GM23338 (cell line): ENCODE measurements at regions not wholly inside any gene's neighbourhood (a gene's known extent, or its start where the extent isn't known, plus 50 kb on each side); places are given as distances from the start of the nearest gene placed in this dataset.

Experiments used
- ATAC-seq: fragments of 200-7000 bp; cut with Tn5 transposase; 3 replicates; pipeline ENCODE4 v1.9.1; 2020
- DNase-seq: peaks from one replicate; pipeline ENCODE4 v3.0.0-alpha.2; 2015; ENCODE audit warnings: low spot score
- H2AFZ ChIP-seq: fragments of 200-600 bp; sonication (generic); 2 replicates; pipeline ENCODE4 v1.8.0; 2016; ENCODE audit warnings: antibody characterized with exemption, mild to moderate bottlenecking, moderate library complexity
- H3F3A ChIP-seq: fragments of 200-600 bp; sonication (generic); replicated peaks from 2 replicates; pipeline ENCODE4 v1.8.0; 2017; ENCODE audit warnings: antibody characterized with exemption, mixed run types, low read depth
- H3K27ac ChIP-seq: fragments of 200-600 bp; sonication (generic); 2 replicates; pipeline ENCODE4 v1.6.1; 2016; ENCODE audit warnings: low read depth
- H3K27me3 ChIP-seq: fragments of 200-600 bp; sonication (generic); 2 replicates; pipeline ENCODE4 v1.8.0; 2016; ENCODE audit warnings: mild to moderate bottlenecking, mixed run types, moderate library complexity; ENCODE audit not compliant: insufficient read depth
- H3K36me3 ChIP-seq: fragments of 200-600 bp; sonication (generic); 2 replicates; pipeline ENCODE4 v1.8.0; 2016; ENCODE audit warnings: mild to moderate bottlenecking; ENCODE audit not compliant: insufficient read depth
- H3K4me1 ChIP-seq: fragments of 200-600 bp; sonication (generic); 2 replicates; pipeline ENCODE4 v1.8.0; 2016; ENCODE audit warnings: mild to moderate bottlenecking, moderate library complexity; ENCODE audit not compliant: insufficient read depth
- H3K4me2 ChIP-seq: fragments of 200-600 bp; sonication (generic); 2 replicates; pipeline ENCODE4 v1.7.1; 2017; ENCODE audit warnings: mixed run types
- H3K4me3 ChIP-seq: fragments of 200-600 bp; sonication (generic); 2 replicates; pipeline ENCODE4 v1.6.1; 2016; ENCODE audit warnings: mixed run types
- H3K79me2 ChIP-seq: fragments of 200-600 bp; sonication (generic); replicated peaks from 2 replicates; pipeline ENCODE4 v1.8.0; 2017; ENCODE audit warnings: mild to moderate bottlenecking; ENCODE audit not compliant: insufficient read depth
- H3K9me2 ChIP-seq: fragments of 200-600 bp; sonication (generic); 2 replicates; pipeline ENCODE4 v1.8.0; 2017; ENCODE audit not compliant: insufficient read depth
- H4K20me1 ChIP-seq: fragments of 200-600 bp; sonication (generic); replicated peaks from 2 replicates; pipeline ENCODE4 v1.8.0; 2017; ENCODE audit warnings: mild to moderate bottlenecking; ENCODE audit not compliant: insufficient read depth
- H3K27ac Mint-ChIP-seq: 2 replicates; pipeline ENCODE4 v1.8.0; 2020; ENCODE audit warnings: inconsistent platforms, mild to moderate bottlenecking, moderate library complexity, mixed read lengths
- H3K27me3 Mint-ChIP-seq: 3 replicates; pipeline ENCODE4 v1.8.0; 2022; ENCODE audit warnings: low read depth, mild to moderate bottlenecking, moderate library complexity, mixed read lengths, inconsistent platforms; ENCODE audit not compliant: insufficient read depth, poor library complexity
- H3K36me3 Mint-ChIP-seq: 3 replicates; pipeline ENCODE4 v1.8.0; 2021; ENCODE audit warnings: low read depth, mild to moderate bottlenecking, inconsistent platforms, moderate library complexity, mixed read lengths
- H3K4me1 Mint-ChIP-seq: 3 replicates; pipeline ENCODE4 v1.8.0; 2020; ENCODE audit warnings: mild to moderate bottlenecking, inconsistent platforms, mixed read lengths
- H3K4me3 Mint-ChIP-seq: 3 replicates; pipeline ENCODE4 v1.8.0; 2021; ENCODE audit warnings: moderate library complexity, mild to moderate bottlenecking, inconsistent platforms, mixed read lengths
- H3K9me3 Mint-ChIP-seq: 3 replicates; pipeline ENCODE4 v1.8.0; 2020; ENCODE audit warnings: moderate library complexity, mild to moderate bottlenecking, inconsistent platforms, mixed read lengths
- CREB1 ChIP-seq: fragments of 250-450 bp; sonication (Bioruptor Pico); IDR thresholded peaks from 2 replicates; pipeline ENCODE4 v1.5.0; 2020; ENCODE audit warnings: low read depth, mild to moderate bottlenecking, moderate library complexity
- EZH2 ChIP-seq: fragments of 200-600 bp; sonication (generic); IDR thresholded peaks from one replicate; pipeline ENCODE4 v1.8.0; 2017; ENCODE audit warnings: antibody characterized with exemption, mild to moderate bottlenecking, low read depth; ENCODE audit not compliant: unreplicated experiment
- TF ChIP-seq, protein P1 (sequence below): IDR thresholded peaks from one replicate; pipeline ENCODE4 v1.6.1; 2018; ENCODE audit warnings: antibody characterized with exemption; ENCODE audit not compliant: unreplicated experiment
- TF ChIP-seq, protein P2 (sequence below): fragments of 250-450 bp; sonication (Bioruptor Pico); IDR thresholded peaks from 2 replicates; pipeline ENCODE4 v1.5.0; 2020; ENCODE audit warnings: mild to moderate bottlenecking, moderate library complexity

- Histone ChIP-seq H3K27ac (no peak overlapping the region), H3K27me3 (no peaks in the 10 kb centered on the region), H3K4me2 (peak overlapping the region; percentile 56), H3K4me1 (peaks cover 38% of the 10 kb centered on the region), H2AFZ (no peak overlapping the region), H3K9me2 (no peaks in the 10 kb centered on the region; the same call in 1 of the 2 replicates), H3F3A (no peaks in the 10 kb centered on the region), H4K20me1 (no peaks in the 10 kb centered on the region), H3K79me2 (no peaks in the 10 kb centered on the region), H3K4me3 (peak overlapping the region; percentile 27; the same call in 1 of the 2 replicates), H3K36me3 (no peaks in the 10 kb centered on the region)
- H3K27me3 Mint-ChIP-seq = no peaks in the 10 kb centered on the region
- DNase-seq = no peak
- peak; percentile 38; the same call in 1 of the 3 replicates for ATAC-seq
- peaks cover 35% of the 10 kb centered on the region for H3K4me1 Mint-ChIP-seq
- no peak overlapping the region for H3K4me3 Mint-ChIP-seq
- no peaks in the 10 kb centered on the region for H3K36me3 Mint-ChIP-seq
- H3K9me3 Mint-ChIP-seq = no peaks in the 10 kb centered on the region
- TF ChIP-seq CREB1 (CRISPR knock-in tag) (no peak), EZH2 (no peak)
- TF ChIP-seq, protein P1, sequence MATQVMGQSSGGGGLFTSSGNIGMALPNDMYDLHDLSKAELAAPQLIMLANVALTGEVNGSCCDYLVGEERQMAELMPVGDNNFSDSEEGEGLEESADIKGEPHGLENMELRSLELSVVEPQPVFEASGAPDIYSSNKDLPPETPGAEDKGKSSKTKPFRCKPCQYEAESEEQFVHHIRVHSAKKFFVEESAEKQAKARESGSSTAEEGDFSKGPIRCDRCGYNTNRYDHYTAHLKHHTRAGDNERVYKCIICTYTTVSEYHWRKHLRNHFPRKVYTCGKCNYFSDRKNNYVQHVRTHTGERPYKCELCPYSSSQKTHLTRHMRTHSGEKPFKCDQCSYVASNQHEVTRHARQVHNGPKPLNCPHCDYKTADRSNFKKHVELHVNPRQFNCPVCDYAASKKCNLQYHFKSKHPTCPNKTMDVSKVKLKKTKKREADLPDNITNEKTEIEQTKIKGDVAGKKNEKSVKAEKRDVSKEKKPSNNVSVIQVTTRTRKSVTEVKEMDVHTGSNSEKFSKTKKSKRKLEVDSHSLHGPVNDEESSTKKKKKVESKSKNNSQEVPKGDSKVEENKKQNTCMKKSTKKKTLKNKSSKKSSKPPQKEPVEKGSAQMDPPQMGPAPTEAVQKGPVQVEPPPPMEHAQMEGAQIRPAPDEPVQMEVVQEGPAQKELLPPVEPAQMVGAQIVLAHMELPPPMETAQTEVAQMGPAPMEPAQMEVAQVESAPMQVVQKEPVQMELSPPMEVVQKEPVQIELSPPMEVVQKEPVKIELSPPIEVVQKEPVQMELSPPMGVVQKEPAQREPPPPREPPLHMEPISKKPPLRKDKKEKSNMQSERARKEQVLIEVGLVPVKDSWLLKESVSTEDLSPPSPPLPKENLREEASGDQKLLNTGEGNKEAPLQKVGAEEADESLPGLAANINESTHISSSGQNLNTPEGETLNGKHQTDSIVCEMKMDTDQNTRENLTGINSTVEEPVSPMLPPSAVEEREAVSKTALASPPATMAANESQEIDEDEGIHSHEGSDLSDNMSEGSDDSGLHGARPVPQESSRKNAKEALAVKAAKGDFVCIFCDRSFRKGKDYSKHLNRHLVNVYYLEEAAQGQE = no peak
- TF ChIP-seq, protein P2, sequence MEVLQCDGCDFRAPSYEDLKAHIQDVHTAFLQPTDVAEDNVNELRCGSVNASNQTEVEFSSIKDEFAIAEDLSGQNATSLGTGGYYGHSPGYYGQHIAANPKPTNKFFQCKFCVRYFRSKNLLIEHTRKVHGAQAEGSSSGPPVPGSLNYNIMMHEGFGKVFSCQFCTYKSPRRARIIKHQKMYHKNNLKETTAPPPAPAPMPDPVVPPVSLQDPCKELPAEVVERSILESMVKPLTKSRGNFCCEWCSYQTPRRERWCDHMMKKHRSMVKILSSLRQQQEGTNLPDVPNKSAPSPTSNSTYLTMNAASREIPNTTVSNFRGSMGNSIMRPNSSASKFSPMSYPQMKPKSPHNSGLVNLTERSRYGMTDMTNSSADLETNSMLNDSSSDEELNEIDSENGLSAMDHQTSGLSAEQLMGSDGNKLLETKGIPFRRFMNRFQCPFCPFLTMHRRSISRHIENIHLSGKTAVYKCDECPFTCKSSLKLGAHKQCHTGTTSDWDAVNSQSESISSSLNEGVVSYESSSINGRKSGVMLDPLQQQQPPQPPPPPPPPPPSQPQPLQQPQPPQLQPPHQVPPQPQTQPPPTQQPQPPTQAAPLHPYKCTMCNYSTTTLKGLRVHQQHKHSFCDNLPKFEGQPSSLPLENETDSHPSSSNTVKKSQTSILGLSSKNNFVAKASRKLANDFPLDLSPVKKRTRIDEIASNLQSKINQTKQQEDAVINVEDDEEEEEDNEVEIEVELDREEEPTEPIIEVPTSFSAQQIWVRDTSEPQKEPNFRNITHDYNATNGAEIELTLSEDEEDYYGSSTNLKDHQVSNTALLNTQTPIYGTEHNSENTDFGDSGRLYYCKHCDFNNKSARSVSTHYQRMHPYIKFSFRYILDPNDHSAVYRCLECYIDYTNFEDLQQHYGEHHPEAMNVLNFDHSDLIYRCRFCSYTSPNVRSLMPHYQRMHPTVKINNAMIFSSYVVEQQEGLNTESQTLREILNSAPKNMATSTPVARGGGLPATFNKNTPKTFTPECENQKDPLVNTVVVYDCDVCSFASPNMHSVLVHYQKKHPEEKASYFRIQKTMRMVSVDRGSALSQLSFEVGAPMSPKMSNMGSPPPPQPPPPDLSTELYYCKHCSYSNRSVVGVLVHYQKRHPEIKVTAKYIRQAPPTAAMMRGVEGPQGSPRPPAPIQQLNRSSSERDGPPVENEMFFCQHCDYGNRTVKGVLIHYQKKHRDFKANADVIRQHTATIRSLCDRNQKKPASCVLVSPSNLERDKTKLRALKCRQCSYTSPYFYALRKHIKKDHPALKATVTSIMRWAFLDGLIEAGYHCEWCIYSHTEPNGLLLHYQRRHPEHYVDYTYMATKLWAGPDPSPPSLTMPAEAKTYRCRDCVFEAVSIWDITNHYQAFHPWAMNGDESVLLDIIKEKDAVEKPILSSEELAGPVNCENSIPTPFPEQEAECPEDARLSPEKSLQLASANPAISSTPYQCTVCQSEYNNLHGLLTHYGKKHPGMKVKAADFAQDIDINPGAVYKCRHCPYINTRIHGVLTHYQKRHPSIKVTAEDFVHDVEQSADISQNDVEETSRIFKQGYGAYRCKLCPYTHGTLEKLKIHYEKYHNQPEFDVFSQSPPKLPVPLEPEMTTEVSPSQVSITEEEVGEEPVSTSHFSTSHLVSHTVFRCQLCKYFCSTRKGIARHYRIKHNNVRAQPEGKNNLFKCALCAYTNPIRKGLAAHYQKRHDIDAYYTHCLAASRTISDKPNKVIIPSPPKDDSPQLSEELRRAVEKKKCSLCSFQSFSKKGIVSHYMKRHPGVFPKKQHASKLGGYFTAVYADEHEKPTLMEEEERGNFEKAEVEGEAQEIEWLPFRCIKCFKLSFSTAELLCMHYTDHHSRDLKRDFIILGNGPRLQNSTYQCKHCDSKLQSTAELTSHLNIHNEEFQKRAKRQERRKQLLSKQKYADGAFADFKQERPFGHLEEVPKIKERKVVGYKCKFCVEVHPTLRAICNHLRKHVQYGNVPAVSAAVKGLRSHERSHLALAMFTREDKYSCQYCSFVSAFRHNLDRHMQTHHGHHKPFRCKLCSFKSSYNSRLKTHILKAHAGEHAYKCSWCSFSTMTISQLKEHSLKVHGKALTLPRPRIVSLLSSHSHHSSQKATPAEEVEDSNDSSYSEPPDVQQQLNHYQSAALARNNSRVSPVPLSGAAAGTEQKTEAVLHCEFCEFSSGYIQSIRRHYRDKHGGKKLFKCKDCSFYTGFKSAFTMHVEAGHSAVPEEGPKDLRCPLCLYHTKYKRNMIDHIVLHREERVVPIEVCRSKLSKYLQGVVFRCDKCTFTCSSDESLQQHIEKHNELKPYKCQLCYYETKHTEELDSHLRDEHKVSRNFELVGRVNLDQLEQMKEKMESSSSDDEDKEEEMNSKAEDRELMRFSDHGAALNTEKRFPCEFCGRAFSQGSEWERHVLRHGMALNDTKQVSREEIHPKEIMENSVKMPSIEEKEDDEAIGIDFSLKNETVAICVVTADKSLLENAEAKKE (CRISPR knock-in tag) = no peak
- peak overlapping the region; percentile 65 for H3K27ac Mint-ChIP-seq
Measured at GRCh38 chr4:165756836-165757235, 116.2 kb upstream of the TLL1 start.
